ENCODE measurements at regions not wholly inside any gene's neighbourhood (a gene's known extent, or its start where the extent isn't known, plus 50 kb on each side); places are given as distances from the start of the nearest gene placed in this dataset.

- ChIA-PET POLR2A (no interaction called here), CTCF (no interaction called here)
- Histone ChIP-seq H3K4me3 (ENCODE audit: low read depth, low read length) (no peak overlapping the region), H3K27me3 (ENCODE audit: control insufficient read depth, insufficient read depth, low read length) (no peaks in the 10 kb centered on the region), H3K9me3 (ENCODE audit: control insufficient read depth, insufficient read depth, low read length) (peaks cover 22% of the 10 kb centered on the region), H3K27ac (ENCODE audit: low read depth, low read length) (no peak overlapping the region)
- no peak for TF ChIP-seq CTCF (IDR thresholded peaks at IDR 0.05; ENCODE audit: low read depth, low read length)
- no peak for DNase-seq (ENCODE audit: low read depth, low spot score)
Measured at GRCh38 chr20:22063753-22064152, 358.3 kb downstream of the PAX1 start.

DNA sequence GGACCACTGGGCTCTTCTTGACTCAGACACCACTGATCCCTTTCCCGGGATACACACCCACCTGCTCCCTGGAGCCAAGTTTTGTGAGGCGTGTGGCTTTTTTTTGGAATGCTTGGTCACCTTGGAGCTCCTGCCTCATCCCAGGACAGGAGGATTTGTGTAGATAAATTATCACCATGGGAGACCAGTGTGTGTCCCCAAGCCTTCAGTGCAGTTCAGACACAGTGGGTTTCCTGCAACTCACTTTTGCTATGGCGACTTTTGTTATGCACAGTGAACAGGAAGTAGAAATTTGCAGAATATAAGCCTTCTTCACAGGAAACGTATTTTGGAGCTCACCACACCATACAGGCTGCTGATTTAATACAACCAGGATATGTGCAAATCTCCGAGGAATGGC is 357.4 kb downstream of the PAX1 start:
- H3K9me3 ChIP-seq (ENCODE audit: control insufficient read depth, insufficient read depth, low read length), result peaks cover 22% of the 10 kb centered on the region
- no peak for TF ChIP-seq CTCF (IDR thresholded peaks at IDR 0.05; ENCODE audit: low read depth, low read length)
- no peak overlapping the region for H3K27ac ChIP-seq (ENCODE audit: low read depth, low read length)
- ChIA-PET CTCF (no interaction called here), POLR2A (no interaction called here)
- no peaks in the 10 kb centered on the region for H3K27me3 ChIP-seq (ENCODE audit: control insufficient read depth, insufficient read depth, low read length)
- H3K4me3 ChIP-seq (ENCODE audit: low read depth, low read length), result no peak overlapping the region
- DNase-seq (ENCODE audit: low read depth, low spot score), result no peak

GRCh38 chr20:22060610-22061009 is 355.1 kb downstream of the PAX1 start:
- peaks cover 22% of the 10 kb centered on the region for H3K9me3 ChIP-seq (ENCODE audit: control insufficient read depth, insufficient read depth, low read length)
- no peak overlapping the region for H3K4me3 ChIP-seq (ENCODE audit: low read depth, low read length)
- H3K27me3 ChIP-seq (ENCODE audit: control insufficient read depth, insufficient read depth, low read length), result no peaks in the 10 kb centered on the region
- TF ChIP-seq CTCF (IDR thresholded peaks at IDR 0.05; ENCODE audit: low read depth, low read length), result no peak
- H3K27ac ChIP-seq (ENCODE audit: low read depth, low read length), result no peak overlapping the region
- no peak for DNase-seq (ENCODE audit: low read depth, low spot score)
- ChIA-PET POLR2A (no interaction called here), CTCF (no interaction called here)

GRCh38 chr20:22058746-22059145 is 353.3 kb downstream of the PAX1 start:
- no peak for DNase-seq (ENCODE audit: low read depth, low spot score)
- POLR2A ChIA-PET, result no interaction called here
- CTCF ChIA-PET, result no interaction called here
- no peak for TF ChIP-seq CTCF (IDR thresholded peaks at IDR 0.05; ENCODE audit: low read depth, low read length)
- Histone ChIP-seq H3K9me3 (ENCODE audit: control insufficient read depth, insufficient read depth, low read length) (peaks cover 21% of the 10 kb centered on the region), H3K27ac (ENCODE audit: low read depth, low read length) (no peak overlapping the region), H3K27me3 (ENCODE audit: control insufficient read depth, insufficient read depth, low read length) (no peaks in the 10 kb centered on the region), H3K4me3 (ENCODE audit: low read depth, low read length) (no peak overlapping the region)

- no peaks in the 10 kb centered on the region for H3K27me3 ChIP-seq (ENCODE audit: control insufficient read depth, insufficient read depth, low read length)
- POLR2A ChIA-PET, result no interaction called here
- peaks cover 5% of the 10 kb centered on the region; the same call in 1 of the 2 replicates for H3K9me3 ChIP-seq (ENCODE audit: control insufficient read depth, insufficient read depth, low read length)
- DNase-seq (ENCODE audit: low read depth, low spot score), result no peak
- H3K4me3 ChIP-seq (ENCODE audit: low read depth, low read length), result no peak overlapping the region
- TF ChIP-seq CTCF (IDR thresholded peaks at IDR 0.05; ENCODE audit: low read depth, low read length), result no peak
- H3K27ac ChIP-seq (ENCODE audit: low read depth, low read length), result no peak overlapping the region
- CTCF ChIA-PET, result no interaction called here
Measured at GRCh38 chr20:22055981-22056380, 350.5 kb downstream of the PAX1 start.
